ENCODE measurements at regions not wholly inside any gene's neighbourhood (a gene's known extent, or its start where the extent isn't known, plus 50 kb on each side); places are given as distances from the start of the nearest gene placed in this dataset.

- H3K27ac ChIP-seq = no peak overlapping the region
- H3K27me3 ChIP-seq = no peaks in the 10 kb centered on the region
- TF ChIP-seq POLR2A (IDR thresholded peaks at IDR 0.05) = no peak
- TF ChIP-seq CTCF (IDR thresholded peaks at IDR 0.05) = no peak
- no peaks in the 10 kb centered on the region for H3K36me3 ChIP-seq
- no peak overlapping the region for H3K4me3 ChIP-seq
- peaks cover 0 to 3% (median 0%) of the 10 kb centered on the region in 12 donors for H3K4me1 ChIP-seq
- WGBS, 4 donors = 58 to 80% (median 67%) methylated on average over 5 of the region's 5 CpGs
- DNase-seq (no peak), ATAC-seq (no peak)
- intact Hi-C loops (cut with DNase I) = no loop called here
- no peaks in the 10 kb centered on the region for H3K9me3 ChIP-seq
These were observed 148.2 kb downstream of the RAP2A start for GRCh38 chr13:97582170-97582569.

GRCh38 chr13:97583907-97584497 lies 150.0 kb downstream of the RAP2A start:
- DNase-seq (no peak), ATAC-seq (no peak)
- Histone ChIP-seq H3K9me3 (no peaks in the 10 kb centered on the region), H3K27ac (no peak overlapping the region), H3K36me3 (no peaks in the 10 kb centered on the region), H3K27me3 (no peaks in the 10 kb centered on the region), H3K4me3 (no peak overlapping the region), H3K4me1 (peaks cover 0 to 3% (median 0%) of the 10 kb centered on the region in 12 donors)
- intact Hi-C loops (cut with DNase I) = no loop called here
- no peak for TF ChIP-seq POLR2A (IDR thresholded peaks at IDR 0.05)
- TF ChIP-seq CTCF (IDR thresholded peaks at IDR 0.05) = no peak
- WGBS, 4 donors = 47 to 57% (median 52%) methylated on average over 3 of the region's 3 CpGs

- ATAC-seq (no peak), DNase-seq (no peak)
- WGBS, 4 donors = 55 to 67% (median 59%) methylated on average over 1 of the region's 1 CpG
- peaks cover 0 to 3% (median 0%) of the 10 kb centered on the region in 12 donors for H3K4me1 ChIP-seq
- H3K9me3 ChIP-seq = no peaks in the 10 kb centered on the region
- no peaks in the 10 kb centered on the region for H3K36me3 ChIP-seq
- TF ChIP-seq CTCF (IDR thresholded peaks at IDR 0.05) (no peak), POLR2A (IDR thresholded peaks at IDR 0.05) (no peak)
- no peak overlapping the region for H3K27ac ChIP-seq
- no peak overlapping the region for H3K4me3 ChIP-seq
- intact Hi-C loops (cut with DNase I) = no loop called here
- no peaks in the 10 kb centered on the region for H3K27me3 ChIP-seq
These were observed 153.0 kb downstream of the RAP2A start for GRCh38 chr13:97586941-97587340.

- Histone ChIP-seq H3K36me3 (no peaks in the 10 kb centered on the region), H3K9me3 (no peaks in the 10 kb centered on the region), H3K4me3 (no peak overlapping the region), H3K27ac (no peak overlapping the region), H3K4me1 (peaks cover 0 to under 1% (median 0%) of the 10 kb centered on the region in 12 donors), H3K27me3 (no peaks in the 10 kb centered on the region)
- intact Hi-C loops (cut with DNase I) = no loop called here
- TF ChIP-seq CTCF (IDR thresholded peaks at IDR 0.05) (no peak), POLR2A (IDR thresholded peaks at IDR 0.05) (no peak)
- DNase-seq (no peak), ATAC-seq (no peak)
- 65 to 77% (median 74%) methylated on average over 1 of the region's 1 CpG for WGBS, 4 donors
These were observed 155.0 kb downstream of the RAP2A start for GRCh38 chr13:97588993-97589392.
